Esophagus squamous epithelium (tissue), 5 donors: ENCODE measurements at regions not wholly inside any gene's neighbourhood (a gene's known extent, or its start where the extent isn't known, plus 50 kb on each side); places are given as distances from the start of the nearest gene placed in this dataset.

ENCODE experiments used
- DNase-seq: peaks from one replicate; lab custom pipeline; 2025; lab: John Stamatoyannopoulos, UW
- H3K27ac ChIP-seq, 4 donors: fragments of 200-600 bp; sonication (generic); one replicate each; pipeline ENCODE4 v1.5.1; 2016 to 2019; ENCODE audit warnings: mild to moderate bottlenecking in 1 of 4
- H3K27me3 ChIP-seq, 4 donors: fragments of 200-600 bp; sonication (generic); 1 replicate in 3 of 4; 2 replicates in 1 of 4; pipeline versions ENCODE4 v1.5.1 to v1.6.0; 2017 to 2021; ENCODE audit warnings: antibody characterized with exemption in 1 of 4
- H3K36me3 ChIP-seq, 3 donors: fragments of 200-600 bp; sonication (generic); one replicate each; pipeline ENCODE4 v1.5.1; 2016 to 2019
- H3K4me1 ChIP-seq, 3 donors: fragments of 200-600 bp; sonication (generic); one replicate each; pipeline ENCODE4 v1.5.1; 2017 to 2019
- H3K4me3 ChIP-seq, 4 donors: fragments of 200-600 bp; sonication (generic); 1 replicate in 3 of 4; 2 replicates in 1 of 4; pipeline ENCODE4 v1.5.1; 2016 to 2019; ENCODE audit warnings: mild to moderate bottlenecking in 2 of 4, moderate library complexity in 1 of 4
- H3K9me3 ChIP-seq, 3 donors: fragments of 200-600 bp; sonication (generic); one replicate each; pipeline ENCODE4 v1.5.1; 2016 to 2019
- CTCF ChIP-seq, 6 experiments: fragments of 450-650 bp in 4 of 6; fragments of 200-600 bp in 2 of 6; sonication (generic) in 2 of 6; IDR thresholded peaks; one replicate each; pipeline ENCODE4 v1.5.1; 2016 to 2019; ENCODE audit warnings: antibody characterized with exemption in 6 of 6, mild to moderate bottlenecking in 4 of 6, moderate library complexity in 4 of 6
- POLR2A ChIP-seq, 4 donors: fragments of 450-650 bp; IDR thresholded peaks; one replicate each; pipeline ENCODE4 v1.6.1; 2017; ENCODE audit warnings: antibody characterized with exemption in 4 of 4, mild to moderate bottlenecking in 4 of 4, moderate library complexity in 3 of 4
- WGBS, 2 donors: methylation state at CpG; one replicate each; pipeline ENCODE4 v1.1.5; 2018; 5-methylcytosine and 5-hydroxymethylcytosine counted together
- intact Hi-C: fragments of 100-400 bp; cut with DNase I; formaldehyde crosslinking; loops from one replicate; pipeline ENCODE4 v1.15.0; 2022
- donor health status: DM: yes; HTN: yes; CAD: no.

DNA sequence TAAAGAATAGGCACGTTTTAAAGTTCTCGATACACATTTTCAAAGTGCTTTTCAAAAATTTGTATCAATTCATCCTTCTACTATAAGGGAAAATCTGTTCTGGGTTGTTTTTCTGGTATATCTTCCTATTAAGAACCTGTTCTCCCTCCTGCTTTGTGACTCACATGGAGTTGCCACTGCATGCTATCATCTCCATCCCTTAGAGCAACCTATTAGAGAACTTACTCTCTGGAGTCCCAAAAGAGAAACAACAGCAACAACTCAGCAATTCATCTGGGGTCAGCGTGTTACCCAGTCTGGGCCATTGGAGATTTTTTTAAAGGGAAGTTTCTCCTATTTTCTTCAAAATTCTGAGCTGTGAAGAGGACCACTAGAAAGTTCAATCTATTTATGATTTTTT lies 227.4 kb downstream of the HLX start:
- H3K27me3 ChIP-seq = no peaks in the 10 kb centered on the region
- WGBS, 2 donors = 59 to 71% methylated on average over 3 of the region's 3 CpGs

DNA sequence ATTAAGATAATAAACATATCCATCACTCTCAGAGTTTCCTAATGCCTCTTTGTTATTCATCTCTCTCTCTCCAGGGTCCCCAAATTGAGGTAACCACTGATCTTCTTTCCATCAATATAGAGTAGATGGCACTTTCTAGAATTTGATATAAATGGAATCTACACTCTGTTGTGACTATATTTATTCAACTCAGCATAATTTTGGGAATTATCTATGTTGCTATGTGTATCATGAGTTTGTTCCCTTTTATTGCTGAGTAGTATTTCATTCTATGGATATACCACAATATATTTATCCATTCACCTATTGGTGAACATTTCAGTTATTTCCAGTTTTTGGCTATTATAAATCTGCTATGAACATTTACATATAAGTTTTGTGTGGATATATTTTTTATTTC lies 230.7 kb downstream of the HLX start:
- no peaks in the 10 kb centered on the region for H3K9me3 ChIP-seq
- H3K4me3 ChIP-seq = no peak overlapping the region
- intact Hi-C loops = no loop called here
- TF ChIP-seq POLR2A (IDR thresholded peaks at IDR 0.05) = no peak
- TF ChIP-seq CTCF (IDR thresholded peaks at IDR 0.05) = no peak
- H3K27me3 ChIP-seq = no peaks in the 10 kb centered on the region
- H3K27ac ChIP-seq = no peak overlapping the region
- no peak for DNase-seq
- H3K4me1 ChIP-seq = no peaks in the 10 kb centered on the region
- no peaks in the 10 kb centered on the region for H3K36me3 ChIP-seq

More for the DNA sequence above, 227.4 kb downstream of the HLX start:
- DNase-seq = no peak
- H3K36me3 ChIP-seq = no peaks in the 10 kb centered on the region
- intact Hi-C loops = no loop called here
- H3K9me3 ChIP-seq = no peaks in the 10 kb centered on the region
- H3K27ac ChIP-seq = no peak overlapping the region
- H3K4me1 ChIP-seq = no peaks in the 10 kb centered on the region
- no peak overlapping the region for H3K4me3 ChIP-seq
- TF ChIP-seq CTCF (IDR thresholded peaks at IDR 0.05) = no peak
- TF ChIP-seq POLR2A (IDR thresholded peaks at IDR 0.05) = no peak

DNA sequence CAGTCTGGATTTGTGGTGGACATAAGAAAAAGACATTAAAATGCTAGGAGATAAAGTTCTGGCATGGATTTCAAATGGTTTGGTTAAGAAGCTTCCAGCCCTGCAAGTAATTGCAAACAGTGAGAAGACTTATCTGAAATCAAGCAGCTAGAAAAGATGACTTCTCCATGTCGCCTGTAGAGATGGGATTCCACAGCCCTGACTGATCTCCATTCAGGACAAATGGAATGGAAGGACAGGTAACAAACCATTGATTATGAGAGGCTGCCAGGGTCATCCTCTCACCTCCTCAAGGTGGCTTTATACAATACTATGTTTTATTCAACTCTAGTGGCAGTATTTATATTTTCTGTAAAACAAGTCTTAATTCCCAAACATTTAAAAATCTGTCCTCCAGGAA lies 237.9 kb downstream of the HLX start:
- Histone ChIP-seq H3K4me1 (peaks cover 0 to 18% (median 12%) of the 10 kb centered on the region in 3 donors), H3K9me3 (no peaks in the 10 kb centered on the region), H3K27me3 (no peaks in the 10 kb centered on the region), H3K27ac (peak overlapping the region in 1 of 4 donors; percentile 14), H3K36me3 (no peaks in the 10 kb centered on the region), H3K4me3 (no peak overlapping the region)
- TF ChIP-seq POLR2A (IDR thresholded peaks at IDR 0.05) (no peak), CTCF (IDR thresholded peaks at IDR 0.05) (no peak)
- no peak for DNase-seq
- intact Hi-C loops = no loop called here
- 54 to 80% methylated on average over 1 of the region's 1 CpG for WGBS, 2 donors

- DNase-seq = no peak
- Histone ChIP-seq H3K4me3 (no peak overlapping the region), H3K9me3 (no peaks in the 10 kb centered on the region), H3K36me3 (no peaks in the 10 kb centered on the region), H3K4me1 (peaks cover 0 to 18% (median 12%) of the 10 kb centered on the region in 3 donors), H3K27ac (peak overlapping the region in 2 of 4 donors; percentile 14 to 36), H3K27me3 (no peaks in the 10 kb centered on the region)
- 36 to 57% methylated on average over 3 of the region's 3 CpGs for WGBS, 2 donors
- intact Hi-C loops = no loop called here
- no peak for TF ChIP-seq CTCF (IDR thresholded peaks at IDR 0.05)
- no peak for TF ChIP-seq POLR2A (IDR thresholded peaks at IDR 0.05)
Observed at GRCh38 chr1:221117548-221117951, 238.3 kb downstream of the HLX start.

DNA sequence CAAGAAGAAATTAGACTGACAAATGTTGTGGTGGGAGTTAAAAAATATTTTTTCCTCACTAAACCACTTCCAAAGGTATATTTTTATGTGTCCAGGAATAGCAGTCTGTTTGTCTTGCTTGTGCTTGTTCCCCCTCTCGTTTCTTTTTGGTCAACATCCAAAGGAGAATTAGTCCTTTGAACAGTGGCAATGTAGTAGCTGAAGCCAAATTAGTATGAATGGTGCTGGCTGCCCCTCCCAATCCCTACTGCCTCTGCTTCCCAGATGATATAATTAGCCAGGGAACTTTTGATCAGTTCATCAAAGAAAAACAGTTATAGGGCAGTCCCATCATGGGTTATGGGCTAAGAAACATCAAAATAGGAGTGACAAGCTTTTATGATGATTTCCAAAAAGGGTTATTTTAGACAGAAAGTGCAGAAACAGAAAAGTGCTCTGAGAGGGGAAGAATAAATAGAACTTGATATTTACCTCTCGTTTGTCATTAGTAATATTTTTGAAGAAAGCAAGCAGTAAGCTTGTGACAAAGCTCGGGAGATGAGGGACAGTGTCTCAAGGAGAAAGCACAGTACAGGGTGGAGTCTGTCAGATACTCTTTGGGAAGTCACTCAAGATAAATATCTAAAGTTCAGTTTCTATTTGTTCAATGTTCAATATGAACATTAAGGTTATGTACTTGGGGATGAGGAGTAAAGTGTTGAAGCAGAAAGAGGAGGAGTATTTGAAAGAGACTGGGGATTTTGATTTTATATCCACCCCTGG lies 239.1 kb downstream of the HLX start:
- 22 to 29% methylated on average over 3 of the region's 3 CpGs for WGBS, 2 donors
- Histone ChIP-seq H3K27me3 (no peaks in the 10 kb centered on the region), H3K4me1 (peaks cover 0 to 18% (median 12%) of the 10 kb centered on the region in 3 donors), H3K36me3 (no peaks in the 10 kb centered on the region), H3K27ac (peak overlapping the region in 2 of 4 donors; percentile 14 to 36), H3K9me3 (no peaks in the 10 kb centered on the region), H3K4me3 (no peak overlapping the region)
- DNase-seq = no peak
- TF ChIP-seq POLR2A (IDR thresholded peaks at IDR 0.05) = no peak
- no peak for TF ChIP-seq CTCF (IDR thresholded peaks at IDR 0.05)
- intact Hi-C loops = no loop called here
